Suprapubic skin (tissue), 3 donors: ENCODE measurements at regions not wholly inside any gene's neighbourhood (a gene's known extent, or its start where the extent isn't known, plus 50 kb on each side); places are given as distances from the start of the nearest gene placed in this dataset.

Source experiments
- CTCF ChIP-seq, 2 donors: fragments of 200-600 bp in 1 of 2; fragments of 450-650 bp in 1 of 2; sonication (generic) in 1 of 2; IDR thresholded peaks; one replicate each; pipeline ENCODE4 v1.5.1; 2016 to 2019; ENCODE audit warnings: antibody characterized with exemption in 2 of 2, mild to moderate bottlenecking in 1 of 2, moderate library complexity in 1 of 2
- POLR2A ChIP-seq, 2 donors: fragments of 450-650 bp; IDR thresholded peaks; one replicate each; pipeline ENCODE4 v1.6.1; 2017; ENCODE audit warnings: antibody characterized with exemption in 2 of 2, mild to moderate bottlenecking in 2 of 2, moderate library complexity in 2 of 2

GRCh38 chr9:78599926-78600325 is 303.0 kb downstream of the PSAT1 start:
- TF ChIP-seq CTCF (IDR thresholded peaks at IDR 0.05) (no peak), POLR2A (IDR thresholded peaks at IDR 0.05) (no peak)
